IMR-90 (cell line): ENCODE measurements at regions not wholly inside any gene's neighbourhood (a gene's known extent, or its start where the extent isn't known, plus 50 kb on each side); places are given as distances from the start of the nearest gene placed in this dataset.
A peak's percentile ranks its signal among the peaks of the same experiment; 100 is the strongest.

Source experiments
- ATAC-seq: fragments of 200-7000 bp; cut with Tn5 transposase; 2 replicates; pipeline ENCODE4 v1.9.1; 2020; ENCODE audit warnings: low read depth, mild to moderate bottlenecking, moderate library complexity
- BruUV-seq: library from RNA; stranded (reverse); fragments of 400-500 nt; replicated peaks from 2 replicates; lab custom pipeline; 2021; lab: Mats Ljungman, UMichigan
- CTCF ChIA-PET: fragments of 300-600 bp; formaldehyde crosslinking; extraction: SDS; loops from one replicate; lab custom pipeline; 2021; ENCODE audit warnings: antibody characterized with exemption; lab: Yijun Ruan, JAX
- POLR2A ChIA-PET: fragments of 300-600 bp; sonication (Branson Sonifier 250); formaldehyde crosslinking; loops from one replicate; lab custom pipeline; 2022; ENCODE audit warnings: antibody characterized with exemption; ENCODE audit not compliant: unreplicated experiment; lab: Charles Lee
- DNase-seq: peaks from one replicate; pipeline ENCODE4 v3.0.0; 2013
- H2AFZ ChIP-seq: replicated peaks from 2 replicates; pipeline ENCODE3; 2013; ENCODE audit warnings: low read length, mild to moderate bottlenecking; ENCODE audit not compliant: poor library complexity
- H2AK5ac ChIP-seq: 2 replicates; pipeline ENCODE4 v1.6.1; 2013; ENCODE audit warnings: low read depth, low read length, inconsistent platforms
- H2AK9ac ChIP-seq: replicated peaks from 2 replicates; pipeline ENCODE3; 2013; ENCODE audit warnings: mild to moderate bottlenecking, low read depth, low read length, moderate library complexity; ENCODE audit not compliant: poor library complexity
- H2BK120ac ChIP-seq: 2 replicates; pipeline ENCODE4 v1.6.1; 2013; ENCODE audit warnings: low read depth, low read length, inconsistent platforms
- H2BK15ac ChIP-seq: 3 replicates; pipeline ENCODE4 v1.6.1; 2013; ENCODE audit warnings: low read depth, low read length, inconsistent platforms
- H2BK20ac ChIP-seq: 2 replicates; pipeline ENCODE4 v1.6.1; 2013; ENCODE audit warnings: low read depth, mild to moderate bottlenecking, inconsistent platforms, low read length, moderate library complexity
- H2BK5ac ChIP-seq: 2 replicates; pipeline ENCODE4 v1.6.1; 2013; ENCODE audit warnings: mild to moderate bottlenecking, low read depth, low read length, inconsistent platforms; ENCODE audit not compliant: poor library complexity, severe bottlenecking
- H3K14ac ChIP-seq: replicated peaks from 2 replicates; pipeline ENCODE4 v1.6.1; 2013; ENCODE audit warnings: low read depth, low read length, inconsistent platforms
- H3K18ac ChIP-seq: 2 replicates; pipeline ENCODE4 v1.6.1; 2013; ENCODE audit warnings: low read depth, low read length, control low read depth
- H3K23ac ChIP-seq: 2 replicates; pipeline ENCODE4 v1.6.1; 2013; ENCODE audit warnings: low read depth, low read length, inconsistent platforms
- H3K27ac ChIP-seq: 2 replicates; pipeline ENCODE4 v1.5.1; 2013; ENCODE audit warnings: mild to moderate bottlenecking, control low read depth, low read length; ENCODE audit not compliant: insufficient read depth
- H3K27me3 ChIP-seq: 2 replicates; pipeline ENCODE4 v1.6.1; 2013; ENCODE audit warnings: low read length; ENCODE audit not compliant: control insufficient read depth, insufficient read depth
- H3K36me3 ChIP-seq: 2 replicates; pipeline ENCODE4 v1.6.1; 2013; ENCODE audit warnings: low read length, mixed read lengths; ENCODE audit not compliant: control insufficient read depth, insufficient read depth
- H3K4ac ChIP-seq: 2 replicates; pipeline ENCODE4 v1.6.1; 2013; ENCODE audit warnings: low read depth, low read length, inconsistent platforms
- H3K4me1 ChIP-seq: 2 replicates; pipeline ENCODE4 v1.6.1; 2013; ENCODE audit warnings: low read length, mixed read lengths; ENCODE audit not compliant: control insufficient read depth, insufficient read depth
- H3K4me2 ChIP-seq: 2 replicates; pipeline ENCODE4 v1.6.1; 2013; ENCODE audit warnings: low read depth, mild to moderate bottlenecking, control low read depth, low read length, moderate library complexity
- H3K4me3 ChIP-seq: 2 replicates; pipeline ENCODE4 v1.5.1; 2013; ENCODE audit warnings: low read depth, mild to moderate bottlenecking, control low read depth, low read length, moderate library complexity; ENCODE audit not compliant: insufficient read depth
- H3K56ac ChIP-seq: 2 replicates; pipeline ENCODE4 v1.6.1; 2013; ENCODE audit warnings: low read length, inconsistent platforms; ENCODE audit not compliant: insufficient read depth; ENCODE audit errors: extremely low read depth
- H3K79me1 ChIP-seq, 2 experiments: 2 replicates each; pipeline ENCODE4 v1.6.1; 2013; ENCODE audit warnings: low read length in 2 of 2, inconsistent platforms in 1 of 2, low read depth in 1 of 2
- H3K9ac ChIP-seq: 2 replicates; pipeline ENCODE4 v1.6.1; 2013; ENCODE audit warnings: low read depth, low read length, control low read depth
- H3K9me1 ChIP-seq: 2 replicates; pipeline ENCODE4 v1.6.1; 2013; ENCODE audit warnings: low read length, inconsistent platforms; ENCODE audit not compliant: insufficient read depth
- H3K9me3 ChIP-seq: 2 replicates; pipeline ENCODE4 v1.6.1; 2013; ENCODE audit warnings: low read length; ENCODE audit not compliant: control insufficient read depth, insufficient read depth
- H4K20me1 ChIP-seq: 2 replicates; pipeline ENCODE4 v1.6.1; 2013; ENCODE audit warnings: low read length, inconsistent platforms; ENCODE audit not compliant: insufficient read depth
- H4K5ac ChIP-seq: 2 replicates; pipeline ENCODE4 v1.6.1; 2013; ENCODE audit warnings: mild to moderate bottlenecking, low read depth, low read length, control low read depth
- H4K8ac ChIP-seq, 2 experiments: 2 replicates each; pipeline ENCODE4 v1.6.1; 2013; ENCODE audit warnings: low read depth in 2 of 2, low read length in 2 of 2, control low read depth in 1 of 2, inconsistent platforms in 1 of 2
- H4K91ac ChIP-seq: 2 replicates; pipeline ENCODE4 v1.6.1; 2013; ENCODE audit warnings: low read depth, low read length, inconsistent platforms; ENCODE audit not compliant: insufficient read depth
- CEBPB ChIP-seq: IDR thresholded peaks from 2 replicates; pipeline ENCODE4 v1.6.1; 2012; ENCODE audit warnings: low read depth, low read length, improper control_type of control experiment
- CHD1 ChIP-seq: IDR thresholded peaks from 2 replicates; pipeline ENCODE4 v1.6.1; 2012; ENCODE audit warnings: low read depth, low read length, improper control_type of control experiment
- RCOR1 ChIP-seq: IDR thresholded peaks from 2 replicates; pipeline ENCODE4 v1.6.1; 2012; ENCODE audit warnings: mild to moderate bottlenecking, low read length, improper control_type of control experiment; ENCODE audit not compliant: insufficient replicate concordance
- SMC3 ChIP-seq: fragments of 150-350 bp; IDR thresholded peaks from 2 replicates; pipeline ENCODE4 v1.6.1; 2016; ENCODE audit warnings: low read depth, mild to moderate bottlenecking, antibody characterized with exemption, low read length, moderate library complexity
- dilution Hi-C: fragments of 300-500 bp; cut with HindIII; formaldehyde crosslinking; loops from one replicate; pipeline ENCODE4 v1.14.3; 2018; ENCODE audit warnings: low sequenced_read_pairs; ENCODE audit not compliant: unreplicated experiment
- in situ Hi-C: fragments of 300-500 bp; cut with MboI; formaldehyde crosslinking; loops from 3 replicates; pipeline ENCODE4 v1.14.3; 2019; ENCODE audit warnings: low sequenced_read_pairs, inconsistent platforms, mixed read lengths
- intact Hi-C: fragments of 100-400 bp; cut with micrococcal nuclease; formaldehyde crosslinking; loops from 2 replicates; pipeline ENCODE4 v1.10.0; 2022
- TF ChIP-seq, protein P1 (sequence below): fragments of 150-350 bp; IDR thresholded peaks from 2 replicates; pipeline ENCODE4 v1.6.1; 2016; ENCODE audit warnings: low read depth, mild to moderate bottlenecking, low read length, moderate library complexity, borderline replicate concordance

DNA sequence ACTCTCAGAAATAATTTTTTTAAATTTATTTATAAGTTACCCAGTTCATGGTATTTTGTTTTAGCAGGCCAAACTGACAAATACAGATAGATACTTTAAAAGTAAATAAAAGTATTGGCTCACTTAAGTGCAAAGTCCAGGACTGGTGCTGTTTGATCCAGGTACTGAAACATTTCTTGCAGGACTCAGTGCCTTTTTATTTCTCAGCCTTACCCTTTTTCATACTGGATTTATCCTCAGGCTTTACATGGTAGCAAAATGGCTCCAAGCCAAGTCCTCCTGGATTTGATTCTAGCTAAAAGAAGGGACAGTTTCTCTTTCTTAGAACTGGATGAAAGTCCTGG is 83.8 kb downstream of the DIRAS3 start:
- no peak overlapping the region for H3K23ac ChIP-seq
- H3K14ac ChIP-seq, result no peak overlapping the region
- TF ChIP-seq RCOR1 (no peak), SMC3 (no peak), CEBPB (no peak), CHD1 (no peak)
- TF ChIP-seq, protein P1, sequence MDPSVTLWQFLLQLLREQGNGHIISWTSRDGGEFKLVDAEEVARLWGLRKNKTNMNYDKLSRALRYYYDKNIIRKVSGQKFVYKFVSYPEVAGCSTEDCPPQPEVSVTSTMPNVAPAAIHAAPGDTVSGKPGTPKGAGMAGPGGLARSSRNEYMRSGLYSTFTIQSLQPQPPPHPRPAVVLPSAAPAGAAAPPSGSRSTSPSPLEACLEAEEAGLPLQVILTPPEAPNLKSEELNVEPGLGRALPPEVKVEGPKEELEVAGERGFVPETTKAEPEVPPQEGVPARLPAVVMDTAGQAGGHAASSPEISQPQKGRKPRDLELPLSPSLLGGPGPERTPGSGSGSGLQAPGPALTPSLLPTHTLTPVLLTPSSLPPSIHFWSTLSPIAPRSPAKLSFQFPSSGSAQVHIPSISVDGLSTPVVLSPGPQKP, result no peak
- dilution Hi-C loops, result no loop called here
- H2BK120ac ChIP-seq, result no peak overlapping the region
- H2BK15ac ChIP-seq, result peak overlapping the region; percentile 52; the same call in 1 of the 3 replicates
- no peaks in the 10 kb centered on the region for H4K20me1 ChIP-seq
- POLR2A ChIA-PET, result no interaction called here
- no peaks in the 10 kb centered on the region for H3K4me1 ChIP-seq
- no peaks in the 10 kb centered on the region for H3K27me3 ChIP-seq
- H2AK9ac ChIP-seq, result no peak overlapping the region
- H2BK5ac ChIP-seq, result no peak overlapping the region
- H3K79me1 ChIP-seq, result no peaks in the 10 kb centered on the region
- H4K5ac ChIP-seq, result no peak overlapping the region
- H3K9me1 ChIP-seq, result no peaks in the 10 kb centered on the region
- no peak overlapping the region for H3K4me3 ChIP-seq
- H3K9ac ChIP-seq, result no peak overlapping the region
- H3K56ac ChIP-seq, result no peak overlapping the region
- no peak overlapping the region for H3K4me2 ChIP-seq
- CTCF ChIA-PET, result no interaction called here
- H3K27ac ChIP-seq, result no peak overlapping the region
- no peak overlapping the region; a peak in 1 of 4 replicates for H4K8ac ChIP-seq
- intact Hi-C loops, result no loop called here
- ATAC-seq (no peak), DNase-seq (no peak)
- peaks cover 11% of the 10 kb centered on the region for H3K9me3 ChIP-seq
- no peak overlapping the region for H2BK20ac ChIP-seq
- peak overlapping the region; percentile 65; the same call in 1 of the 2 replicates for H2AK5ac ChIP-seq
- no peak overlapping the region for H3K4ac ChIP-seq
- H3K36me3 ChIP-seq, result no peaks in the 10 kb centered on the region
- in situ Hi-C loops, result no loop called here
- no peak overlapping the region for H3K18ac ChIP-seq
- no TSS peak for BruUV-seq
- no peak overlapping the region for H2AFZ ChIP-seq
- no peak overlapping the region for H4K91ac ChIP-seq
